ENCODE measurements at regions not wholly inside any gene's neighbourhood (a gene's known extent, or its start where the extent isn't known, plus 50 kb on each side); places are given as distances from the start of the nearest gene placed in this dataset.

- no peaks in the 10 kb centered on the region for H3K4me1 ChIP-seq
- WGBS, 2 donors = 84 to 96% methylated on average over 5 to 8 of the region's 8 CpGs
- H3K9me3 ChIP-seq = no peaks in the 10 kb centered on the region
- no peaks in the 10 kb centered on the region for H3K36me3 ChIP-seq
- no peak for TF ChIP-seq CTCF (IDR thresholded peaks at IDR 0.05)
- no peak for TF ChIP-seq POLR2A (IDR thresholded peaks at IDR 0.05)
- no peak overlapping the region for H3K4me3 ChIP-seq (replicated peaks in 1 of 3)
- no peak overlapping the region for H3K27ac ChIP-seq
- no peak for DNase-seq
- intact Hi-C loops (cut with DNase I) = no loop called here
- H3K27me3 ChIP-seq = no peaks in the 10 kb centered on the region
These were observed 1279.0 kb upstream of the GOT2 start for GRCh38 chr16:60013076-60013475.

- no peak overlapping the region for H3K4me3 ChIP-seq (replicated peaks in 1 of 3)
- no peaks in the 10 kb centered on the region for H3K27me3 ChIP-seq
- TF ChIP-seq POLR2A (IDR thresholded peaks at IDR 0.05) (no peak), CTCF (IDR thresholded peaks at IDR 0.05) (no peak)
- H3K4me1 ChIP-seq = no peaks in the 10 kb centered on the region
- no peak for DNase-seq
- H3K36me3 ChIP-seq = no peaks in the 10 kb centered on the region
- WGBS, 2 donors = 48 to 52% methylated on average over 3 of the region's 3 CpGs
- no peak overlapping the region for H3K27ac ChIP-seq
- intact Hi-C loops (cut with DNase I) = no loop called here
- H3K9me3 ChIP-seq = no peaks in the 10 kb centered on the region
These were observed 1267.4 kb upstream of the GOT2 start for GRCh38 chr16:60001523-60001922.

GRCh38 chr16:59997706-59998105, 1263.6 kb upstream of the GOT2 start:
- DNase-seq = no peak
- Histone ChIP-seq H3K36me3 (no peaks in the 10 kb centered on the region), H3K4me3 (replicated peaks in 1 of 3) (no peak overlapping the region), H3K27ac (no peak overlapping the region), H3K9me3 (no peaks in the 10 kb centered on the region), H3K27me3 (no peaks in the 10 kb centered on the region), H3K4me1 (no peaks in the 10 kb centered on the region)
- no peak for TF ChIP-seq POLR2A (IDR thresholded peaks at IDR 0.05)
- WGBS, 2 donors = 89 to 93% methylated on average over 4 of the region's 4 CpGs
- intact Hi-C loops (cut with DNase I) = no loop called here

GRCh38 chr16:59993101-59993500, 1259.0 kb upstream of the GOT2 start:
- H3K4me1 ChIP-seq = no peaks in the 10 kb centered on the region
- intact Hi-C loops (cut with DNase I) = no loop called here
- DNase-seq = no peak
- H3K27me3 ChIP-seq = no peaks in the 10 kb centered on the region
- H3K4me3 ChIP-seq (replicated peaks in 1 of 3) = no peak overlapping the region
- H3K36me3 ChIP-seq = no peaks in the 10 kb centered on the region
- no peak overlapping the region for H3K27ac ChIP-seq
- no peaks in the 10 kb centered on the region for H3K9me3 ChIP-seq
- WGBS, 2 donors = 57 to 74% methylated on average over 10 of the region's 10 CpGs
- no peak for TF ChIP-seq CTCF (IDR thresholded peaks at IDR 0.05)
- no peak for TF ChIP-seq POLR2A (IDR thresholded peaks at IDR 0.05)

- no peak overlapping the region for H3K4me3 ChIP-seq (replicated peaks in 1 of 3)
- DNase-seq = no peak
- H3K27ac ChIP-seq = no peak overlapping the region
- no peaks in the 10 kb centered on the region for H3K27me3 ChIP-seq
- no peaks in the 10 kb centered on the region for H3K36me3 ChIP-seq
- no peaks in the 10 kb centered on the region for H3K9me3 ChIP-seq
- 72 to 82% methylated on average over 2 of the region's 2 CpGs for WGBS, 2 donors
- TF ChIP-seq CTCF (IDR thresholded peaks at IDR 0.05) = no peak
- no peak for TF ChIP-seq POLR2A (IDR thresholded peaks at IDR 0.05)
- intact Hi-C loops (cut with DNase I) = no loop called here
- no peaks in the 10 kb centered on the region for H3K4me1 ChIP-seq
These were observed 1257.1 kb upstream of the GOT2 start for GRCh38 chr16:59991171-59991570.

GRCh38 chr16:59988591-59988990, 1254.5 kb upstream of the GOT2 start:
- Histone ChIP-seq H3K36me3 (no peaks in the 10 kb centered on the region), H3K4me3 (replicated peaks in 1 of 3) (no peak overlapping the region), H3K27me3 (no peaks in the 10 kb centered on the region), H3K9me3 (no peaks in the 10 kb centered on the region), H3K27ac (no peak overlapping the region), H3K4me1 (no peaks in the 10 kb centered on the region)
- no peak for DNase-seq
- TF ChIP-seq CTCF (IDR thresholded peaks at IDR 0.05) = no peak
- TF ChIP-seq POLR2A (IDR thresholded peaks at IDR 0.05) = no peak
- intact Hi-C loops (cut with DNase I) = no loop called here
- WGBS, 2 donors = 61 to 72% methylated on average over 1 of the region's 1 CpG
